HepG2 (cell line): ENCODE measurements at regions not wholly inside any gene's neighbourhood (a gene's known extent, or its start where the extent isn't known, plus 50 kb on each side); places are given as distances from the start of the nearest gene placed in this dataset.

Experiments
- POLR2A ChIP-seq, 2 experiments: IDR thresholded peaks; 2 replicates each; pipeline ENCODE4 v1.6.1; 2011; ENCODE audit warnings: low read depth in 2 of 2, low read length in 2 of 2, mild to moderate bottlenecking in 1 of 2, moderate library complexity in 1 of 2; ENCODE audit not compliant: insufficient read depth in 1 of 2
- RFX5 ChIP-seq: IDR thresholded peaks from 2 replicates; pipeline ENCODE4 v1.6.1; 2011; ENCODE audit warnings: low read depth, low read length, improper control_type of control experiment
- ZNF430 ChIP-seq: sonication (generic); formaldehyde crosslinking; IDR thresholded peaks from 2 replicates; pipeline ENCODE4 v1.9.0; 2021; ENCODE audit warnings: mild to moderate bottlenecking, missing genetic modification reagents

DNA sequence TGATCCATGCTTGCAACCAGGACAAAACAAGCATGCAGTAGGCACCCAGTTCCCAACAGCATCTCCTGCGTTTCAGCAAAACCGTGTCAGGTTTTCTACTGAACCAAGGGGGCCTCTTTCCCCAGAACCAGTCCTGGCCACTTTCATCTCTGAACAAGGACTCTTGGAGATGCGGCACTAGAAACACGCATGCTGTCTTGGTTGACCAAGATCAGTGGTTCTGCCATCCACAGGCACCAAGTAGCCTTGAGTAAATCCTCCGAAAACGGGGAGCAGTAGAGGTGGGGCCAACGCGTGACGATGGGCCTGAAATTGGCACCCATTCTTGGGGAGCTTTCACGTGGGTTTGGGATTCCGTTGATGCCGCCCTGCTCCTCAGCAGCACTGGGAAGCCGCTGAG, 62.5 kb upstream of the AJAP1 start:
- TF ChIP-seq ZNF430 (CRISPR knock-in tag) (no peak), POLR2A (IDR thresholded peaks at IDR 0.05; ENCODE audit: insufficient read depth in 1 of 2, low read depth in 2 of 2, low read length in 2 of 2) (no peak), RFX5 (no peak)
